ENCODE measurements at regions not wholly inside any gene's neighbourhood (a gene's known extent, or its start where the extent isn't known, plus 50 kb on each side); places are given as distances from the start of the nearest gene placed in this dataset.
A peak's percentile ranks its signal among the peaks of the same experiment; 100 is the strongest.

DNA sequence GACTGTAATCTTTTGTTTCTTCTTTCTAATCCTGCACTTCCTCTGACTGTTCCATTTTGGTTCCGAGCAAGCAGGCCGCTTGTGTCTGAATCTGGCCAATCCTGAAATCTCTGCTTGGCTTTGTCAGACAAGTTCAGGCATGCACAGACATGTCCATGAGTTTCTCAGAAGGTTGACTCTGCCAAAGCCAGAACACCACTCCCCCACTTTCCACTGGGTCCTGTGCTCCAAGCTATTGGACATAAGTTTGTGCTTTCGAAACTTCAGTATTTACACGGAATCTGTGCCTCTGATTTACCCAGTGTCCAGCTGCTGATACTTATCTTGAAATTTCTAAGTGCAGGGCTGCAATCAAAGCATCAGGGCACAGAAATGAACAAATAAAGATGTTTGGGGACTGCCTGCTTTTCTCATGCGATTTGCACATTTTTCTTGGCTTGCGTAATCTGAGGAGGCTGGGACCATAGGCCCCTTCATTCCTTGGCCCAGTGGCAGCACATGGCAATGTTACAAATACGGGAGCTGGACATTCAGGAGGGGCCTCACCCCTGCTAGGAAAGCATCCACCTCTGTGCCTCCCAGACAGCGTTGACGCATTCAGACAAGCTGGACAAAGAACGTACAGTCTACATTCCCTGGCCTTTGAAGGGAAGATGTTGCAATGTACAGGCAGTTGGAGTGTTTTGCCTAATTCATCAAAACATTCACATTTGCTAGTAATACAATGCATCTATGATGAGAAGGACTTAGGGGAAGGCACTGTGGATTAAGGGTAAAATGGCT lies 209.2 kb upstream of the PAPPA start:
- Histone ChIP-seq H3K27me3 (ENCODE audit: control insufficient read depth in 4 of 4, insufficient read depth in 4 of 4, low read length in 3 of 4) (no peaks in the 10 kb centered on the region), H3K36me3 (ENCODE audit: control insufficient read depth in 4 of 4, insufficient read depth in 3 of 4, low read depth in 1 of 4, low read length in 3 of 4) (no peaks in the 10 kb centered on the region), H3K9ac (ENCODE audit: low read depth in 1 of 2, low read length in 2 of 2) (no peak overlapping the region), H3K4me3 (ENCODE audit: low read depth in 1 of 3, low read length in 3 of 3) (no peak overlapping the region), H3K27ac (ENCODE audit: low read depth in 1 of 2, low read length in 2 of 2) (peak overlapping the region; percentile 5 to 6), H3K9me3 (ENCODE audit: control insufficient read depth in 4 of 4, low read length in 3 of 4) (no peaks in the 10 kb centered on the region), H3K4me1 (ENCODE audit: control insufficient read depth in 4 of 4, insufficient read depth in 4 of 4, low read length in 3 of 4) (no peaks in the 10 kb centered on the region)
- no peak for DNase-seq (ENCODE audit: low spot score)
- WGBS = 50% methylated on average over 10 of the region's 10 CpGs
- TF ChIP-seq EGR1 (IDR thresholded peaks at IDR 0.05; ENCODE audit: low read depth in 2 of 2) (no peak), TAF1 (conservative IDR thresholded peaks at IDR 0.05) (no peak), YY1 (IDR thresholded peaks at IDR 0.05) (no peak), RAD21 (IDR thresholded peaks at IDR 0.05) (no peak), RXRA (IDR thresholded peaks at IDR 0.05) (peak in 1 of 2 donors; percentile 50), HNF4A (conservative IDR thresholded peaks at IDR 0.05) (peak in 1 of 2 donors; percentile 17), REST (IDR thresholded peaks at IDR 0.05) (no peak), FOXA1 (IDR thresholded peaks at IDR 0.05) (no peak), JUND (IDR thresholded peaks at IDR 0.05) (peak in 1 of 2 donors; percentile 16), SP1 (IDR thresholded peaks at IDR 0.05) (peak; percentile 10), GABPA (IDR thresholded peaks at IDR 0.05 in 1 of 2, conservative IDR thresholded peaks at IDR 0.05 in 1 of 2) (no peak), HNF4G (IDR thresholded peaks at IDR 0.05) (no peak), FOXA2 (IDR thresholded peaks at IDR 0.05) (peak; percentile 51), ATF3 (IDR thresholded peaks at IDR 0.05) (no peak), NR2F2 (IDR thresholded peaks at IDR 0.05) (peak; percentile 76)
- TF ChIP-seq, protein P1, sequence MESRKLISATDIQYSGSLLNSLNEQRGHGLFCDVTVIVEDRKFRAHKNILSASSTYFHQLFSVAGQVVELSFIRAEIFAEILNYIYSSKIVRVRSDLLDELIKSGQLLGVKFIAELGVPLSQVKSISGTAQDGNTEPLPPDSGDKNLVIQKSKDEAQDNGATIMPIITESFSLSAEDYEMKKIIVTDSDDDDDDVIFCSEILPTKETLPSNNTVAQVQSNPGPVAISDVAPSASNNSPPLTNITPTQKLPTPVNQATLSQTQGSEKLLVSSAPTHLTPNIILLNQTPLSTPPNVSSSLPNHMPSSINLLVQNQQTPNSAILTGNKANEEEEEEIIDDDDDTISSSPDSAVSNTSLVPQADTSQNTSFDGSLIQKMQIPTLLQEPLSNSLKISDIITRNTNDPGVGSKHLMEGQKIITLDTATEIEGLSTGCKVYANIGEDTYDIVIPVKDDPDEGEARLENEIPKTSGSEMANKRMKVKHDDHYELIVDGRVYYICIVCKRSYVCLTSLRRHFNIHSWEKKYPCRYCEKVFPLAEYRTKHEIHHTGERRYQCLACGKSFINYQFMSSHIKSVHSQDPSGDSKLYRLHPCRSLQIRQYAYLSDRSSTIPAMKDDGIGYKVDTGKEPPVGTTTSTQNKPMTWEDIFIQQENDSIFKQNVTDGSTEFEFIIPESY (IDR thresholded peaks at IDR 0.05) = no peak
- TF ChIP-seq, protein P2, sequence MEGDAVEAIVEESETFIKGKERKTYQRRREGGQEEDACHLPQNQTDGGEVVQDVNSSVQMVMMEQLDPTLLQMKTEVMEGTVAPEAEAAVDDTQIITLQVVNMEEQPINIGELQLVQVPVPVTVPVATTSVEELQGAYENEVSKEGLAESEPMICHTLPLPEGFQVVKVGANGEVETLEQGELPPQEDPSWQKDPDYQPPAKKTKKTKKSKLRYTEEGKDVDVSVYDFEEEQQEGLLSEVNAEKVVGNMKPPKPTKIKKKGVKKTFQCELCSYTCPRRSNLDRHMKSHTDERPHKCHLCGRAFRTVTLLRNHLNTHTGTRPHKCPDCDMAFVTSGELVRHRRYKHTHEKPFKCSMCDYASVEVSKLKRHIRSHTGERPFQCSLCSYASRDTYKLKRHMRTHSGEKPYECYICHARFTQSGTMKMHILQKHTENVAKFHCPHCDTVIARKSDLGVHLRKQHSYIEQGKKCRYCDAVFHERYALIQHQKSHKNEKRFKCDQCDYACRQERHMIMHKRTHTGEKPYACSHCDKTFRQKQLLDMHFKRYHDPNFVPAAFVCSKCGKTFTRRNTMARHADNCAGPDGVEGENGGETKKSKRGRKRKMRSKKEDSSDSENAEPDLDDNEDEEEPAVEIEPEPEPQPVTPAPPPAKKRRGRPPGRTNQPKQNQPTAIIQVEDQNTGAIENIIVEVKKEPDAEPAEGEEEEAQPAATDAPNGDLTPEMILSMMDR (IDR thresholded peaks at IDR 0.05; ENCODE audit: low read depth, low read length, missing input control) = no peak
- TF ChIP-seq, protein P3, sequence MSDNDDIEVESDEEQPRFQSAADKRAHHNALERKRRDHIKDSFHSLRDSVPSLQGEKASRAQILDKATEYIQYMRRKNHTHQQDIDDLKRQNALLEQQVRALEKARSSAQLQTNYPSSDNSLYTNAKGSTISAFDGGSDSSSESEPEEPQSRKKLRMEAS (IDR thresholded peaks at IDR 0.05) = no peak

All from liver (tissue), 8 donors.